Progenitor cell of endocrine pancreas (in vitro differentiated cells): ENCODE measurements at regions not wholly inside any gene's neighbourhood (a gene's known extent, or its start where the extent isn't known, plus 50 kb on each side); places are given as distances from the start of the nearest gene placed in this dataset.

Experiments
- DNase-seq: peaks from one replicate; pipeline ENCODE4 v3.0.0; 2021; ENCODE audit warnings: low spot score; ENCODE audit not compliant: unreplicated experiment
- H3K27ac Mint-ChIP-seq: 2 replicates; pipeline ENCODE4 v1.8.0; 2021; ENCODE audit warnings: mild to moderate bottlenecking, moderate library complexity, mixed read lengths
- H3K27me3 Mint-ChIP-seq: 2 replicates; pipeline ENCODE4 v1.8.0; 2021; ENCODE audit warnings: mixed read lengths
- H3K36me3 Mint-ChIP-seq: 2 replicates; pipeline ENCODE4 v1.8.0; 2022; ENCODE audit warnings: mixed read lengths; ENCODE audit not compliant: insufficient read depth
- H3K4me1 Mint-ChIP-seq: 2 replicates; pipeline ENCODE4 v1.8.0; 2021; ENCODE audit warnings: low read depth, mixed read lengths
- H3K4me3 Mint-ChIP-seq: 2 replicates; pipeline ENCODE4 v1.8.0; 2021; ENCODE audit warnings: low read depth, mild to moderate bottlenecking, moderate library complexity, mixed read lengths
- H3K9me3 Mint-ChIP-seq: 2 replicates; pipeline ENCODE4 v1.8.0; 2021; ENCODE audit warnings: low read depth, mixed read lengths
- TF ChIP-seq, protein P1 (sequence below): fragments of 200-600 bp; sonication (generic); IDR thresholded peaks from one replicate; pipeline ENCODE4 v1.5.0; 2021; ENCODE audit warnings: antibody characterized with exemption, mild to moderate bottlenecking; ENCODE audit not compliant: unreplicated experiment

DNA sequence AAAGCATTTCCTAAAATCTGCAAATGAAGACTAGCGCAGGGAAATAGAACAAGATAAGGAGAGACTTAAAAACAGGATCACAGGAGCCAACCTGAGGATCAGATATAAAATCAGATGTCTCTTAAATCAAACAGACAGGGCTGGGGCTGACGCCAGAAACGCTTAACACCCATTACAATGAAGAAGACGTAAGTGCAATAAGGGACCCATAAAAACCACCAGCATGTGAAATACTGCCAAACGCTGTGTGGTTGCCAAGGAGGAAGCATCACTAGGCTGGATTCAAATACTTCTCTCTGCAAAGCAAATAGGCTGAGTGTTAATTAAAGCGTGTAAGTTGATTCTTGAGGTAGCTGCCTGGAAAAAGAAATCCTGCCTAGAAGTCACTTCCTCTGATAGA lies 74.4 kb upstream of the ATP10B start:
- Mint-ChIP-seq H3K4me1 (peaks cover 90% of the 10 kb centered on the region), H3K4me3 (no peak overlapping the region)
- TF ChIP-seq, protein P1, sequence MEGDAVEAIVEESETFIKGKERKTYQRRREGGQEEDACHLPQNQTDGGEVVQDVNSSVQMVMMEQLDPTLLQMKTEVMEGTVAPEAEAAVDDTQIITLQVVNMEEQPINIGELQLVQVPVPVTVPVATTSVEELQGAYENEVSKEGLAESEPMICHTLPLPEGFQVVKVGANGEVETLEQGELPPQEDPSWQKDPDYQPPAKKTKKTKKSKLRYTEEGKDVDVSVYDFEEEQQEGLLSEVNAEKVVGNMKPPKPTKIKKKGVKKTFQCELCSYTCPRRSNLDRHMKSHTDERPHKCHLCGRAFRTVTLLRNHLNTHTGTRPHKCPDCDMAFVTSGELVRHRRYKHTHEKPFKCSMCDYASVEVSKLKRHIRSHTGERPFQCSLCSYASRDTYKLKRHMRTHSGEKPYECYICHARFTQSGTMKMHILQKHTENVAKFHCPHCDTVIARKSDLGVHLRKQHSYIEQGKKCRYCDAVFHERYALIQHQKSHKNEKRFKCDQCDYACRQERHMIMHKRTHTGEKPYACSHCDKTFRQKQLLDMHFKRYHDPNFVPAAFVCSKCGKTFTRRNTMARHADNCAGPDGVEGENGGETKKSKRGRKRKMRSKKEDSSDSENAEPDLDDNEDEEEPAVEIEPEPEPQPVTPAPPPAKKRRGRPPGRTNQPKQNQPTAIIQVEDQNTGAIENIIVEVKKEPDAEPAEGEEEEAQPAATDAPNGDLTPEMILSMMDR = no peak

DNA sequence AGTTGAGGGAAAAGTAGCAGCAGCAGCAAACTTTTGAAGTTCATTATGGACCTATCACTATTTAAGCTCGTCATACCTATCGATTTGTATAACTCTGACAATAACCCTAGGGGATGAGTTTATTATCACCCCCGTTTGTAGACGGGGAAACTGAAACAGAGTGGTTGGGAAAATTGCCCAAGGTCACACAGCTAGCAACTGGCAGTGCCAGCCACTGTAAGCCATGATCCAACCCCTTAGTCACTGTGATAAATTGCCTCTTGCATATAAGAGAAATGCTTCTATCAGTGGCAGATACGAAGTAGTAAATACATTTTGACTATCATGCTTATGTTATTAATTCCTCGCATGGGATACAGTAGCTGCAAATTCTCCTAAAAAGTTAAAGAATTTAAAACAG lies 73.3 kb upstream of the ATP10B start:
- Mint-ChIP-seq H3K27ac (peak overlapping the region; percentile 90), H3K27me3 (no peaks in the 10 kb centered on the region), H3K36me3 (no peaks in the 10 kb centered on the region), H3K4me3 (no peak overlapping the region), H3K4me1 (peaks cover 82% of the 10 kb centered on the region), H3K9me3 (peaks cover 2% of the 10 kb centered on the region)
- TF ChIP-seq, protein P1 = no peak
- no peak for DNase-seq

More for the DNA sequence above, 74.4 kb upstream of the ATP10B start:
- H3K9me3 Mint-ChIP-seq = peaks cover 2% of the 10 kb centered on the region
- H3K27ac Mint-ChIP-seq = no peak overlapping the region
- no peaks in the 10 kb centered on the region for H3K27me3 Mint-ChIP-seq
- no peak for DNase-seq
- no peaks in the 10 kb centered on the region for H3K36me3 Mint-ChIP-seq

DNA sequence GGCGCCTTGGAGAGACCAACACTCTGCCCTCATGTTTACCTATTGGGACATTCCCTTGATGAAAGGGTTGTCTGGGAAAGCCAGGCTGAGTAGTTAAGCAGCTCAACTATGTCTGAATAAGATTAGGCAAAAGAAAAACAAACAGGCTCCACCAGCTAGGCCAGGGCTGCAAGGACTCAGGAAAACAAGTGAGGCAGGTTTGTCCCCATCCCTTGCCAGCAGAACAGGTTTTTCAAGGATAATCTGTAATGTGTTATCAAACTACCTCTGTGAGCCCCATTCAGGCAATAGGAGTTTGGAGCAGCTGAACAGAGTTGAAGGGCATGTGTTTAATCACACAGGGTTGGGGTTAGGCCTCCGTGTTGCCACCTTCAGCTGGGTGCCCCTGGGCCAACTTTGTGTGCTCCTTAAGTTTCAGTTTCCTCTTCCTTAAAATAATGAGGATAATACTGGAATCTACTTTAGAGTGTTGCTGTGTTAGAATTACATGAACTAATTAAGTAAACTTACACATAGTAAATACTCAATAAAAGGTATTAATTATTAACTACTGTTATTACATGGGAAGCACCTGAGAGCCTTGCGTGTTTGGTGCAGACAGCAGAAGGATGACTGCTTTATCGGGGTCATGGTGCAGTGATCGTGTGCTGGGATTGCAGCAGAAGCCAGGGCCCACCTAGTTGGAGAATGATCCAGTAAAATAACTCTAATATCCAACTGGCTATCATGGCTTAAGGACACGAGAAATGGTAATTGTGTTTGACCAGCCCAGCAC lies 72.1 kb upstream of the ATP10B start:
- Mint-ChIP-seq H3K36me3 (no peaks in the 10 kb centered on the region), H3K4me1 (peaks cover 70% of the 10 kb centered on the region), H3K9me3 (peaks cover 2% of the 10 kb centered on the region), H3K27me3 (no peaks in the 10 kb centered on the region), H3K4me3 (peak overlapping the region; percentile 36), H3K27ac (peak overlapping the region; percentile 90)
- DNase-seq = peak; percentile 68
- TF ChIP-seq, protein P1 = no peak

DNA sequence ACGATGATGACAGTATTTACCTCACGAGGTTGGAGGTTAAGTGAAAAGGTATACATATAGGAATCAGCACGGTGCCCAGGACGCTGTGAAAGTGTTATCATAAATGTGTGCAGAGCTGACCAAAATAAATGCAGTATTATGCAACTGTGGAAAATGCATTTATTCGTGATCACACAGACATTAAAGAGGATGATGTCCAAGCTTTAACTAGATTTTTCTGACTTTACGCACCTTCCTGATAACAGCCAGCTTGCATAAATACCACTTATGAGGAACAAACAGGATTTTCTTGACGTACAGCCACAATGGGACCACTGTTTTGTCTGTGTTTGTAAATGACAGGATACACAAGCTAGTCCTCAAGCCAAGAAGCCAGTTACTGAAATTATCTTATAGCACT lies 71.4 kb upstream of the ATP10B start:
- Mint-ChIP-seq H3K4me3 (peak overlapping the region; percentile 11), H3K9me3 (peaks cover 2% of the 10 kb centered on the region), H3K27me3 (no peaks in the 10 kb centered on the region), H3K4me1 (peaks cover 66% of the 10 kb centered on the region), H3K36me3 (no peaks in the 10 kb centered on the region), H3K27ac (peak overlapping the region; percentile 90)
- TF ChIP-seq, protein P1 = no peak
- no peak for DNase-seq

DNA sequence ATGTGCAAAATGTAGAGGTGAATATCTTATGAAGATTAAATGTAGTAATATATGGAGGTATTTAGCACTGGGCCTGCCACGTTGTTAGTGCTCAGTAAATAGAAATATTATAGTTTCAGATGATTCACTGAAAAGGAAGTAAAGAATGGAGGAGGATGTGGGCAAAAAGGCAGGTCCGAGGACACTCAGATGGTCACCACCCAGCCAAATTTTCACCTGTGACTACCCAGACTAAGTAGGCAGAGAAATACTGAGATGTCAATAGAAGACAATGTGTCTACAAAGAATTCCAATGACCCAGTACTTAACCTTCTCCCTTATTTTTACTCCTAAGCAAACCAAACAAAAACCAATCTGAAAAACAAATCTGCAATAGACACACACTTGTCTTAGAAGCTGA lies 70.3 kb upstream of the ATP10B start:
- H3K27me3 Mint-ChIP-seq = no peaks in the 10 kb centered on the region
- H3K36me3 Mint-ChIP-seq = no peaks in the 10 kb centered on the region
- TF ChIP-seq, protein P1 = no peak
- H3K4me1 Mint-ChIP-seq = peaks cover 56% of the 10 kb centered on the region
- DNase-seq = no peak
- peak overlapping the region; percentile 50 for H3K27ac Mint-ChIP-seq
- peaks cover 2% of the 10 kb centered on the region for H3K9me3 Mint-ChIP-seq
- no peak overlapping the region for H3K4me3 Mint-ChIP-seq
